SU-DHL-6 (cell line): ENCODE measurements at regions not wholly inside any gene's neighbourhood (a gene's known extent, or its start where the extent isn't known, plus 50 kb on each side); places are given as distances from the start of the nearest gene placed in this dataset.
"Not testable (repeated sequence)": the region's sequence is repeated elsewhere in the genome, so short reads cannot be mapped to it uniquely, and the experiment has no call there.

Source experiments
- H2AFZ ChIP-seq: fragments of 200-600 bp; sonication (generic); 2 replicates; pipeline ENCODE4 v1.6.1; 2014; ENCODE audit warnings: low read depth, mild to moderate bottlenecking, moderate library complexity, mixed read lengths, antibody characterized with exemption, low read length; ENCODE audit not compliant: severe bottlenecking
- H3F3A ChIP-seq: fragments of 200-600 bp; shearing (Covaris generic); 2 replicates; pipeline ENCODE4 v1.6.0; 2016; ENCODE audit warnings: antibody characterized with exemption, mild to moderate bottlenecking; ENCODE audit not compliant: insufficient read depth
- H3K27ac ChIP-seq: fragments of 200-600 bp; sonication (generic); 2 replicates; pipeline ENCODE4 v1.5.1; 2016; ENCODE audit warnings: low read depth, mild to moderate bottlenecking, low read length, moderate library complexity, mixed read lengths
- H3K27me3 ChIP-seq: fragments of 200-600 bp; sonication (generic), shearing (Covaris generic); 2 replicates; pipeline ENCODE4 v1.6.0; 2014; ENCODE audit warnings: mild to moderate bottlenecking, low read length
- H3K36me3 ChIP-seq: fragments of 200-600 bp; sonication (generic); 2 replicates; pipeline ENCODE4 v1.6.1; 2014; ENCODE audit warnings: mild to moderate bottlenecking, low read length, mixed read lengths
- H3K4me2 ChIP-seq: fragments of 300-600, 200-600 bp; shearing (Covaris generic), sonication (generic); 2 replicates; pipeline ENCODE4 v1.6.0; 2014; ENCODE audit warnings: low read length, low read depth, mild to moderate bottlenecking; ENCODE audit not compliant: poor library complexity, severe bottlenecking
- H3K4me3 ChIP-seq: fragments of 200-600 bp; sonication (generic); 2 replicates; pipeline ENCODE4 v1.5.1; 2014; ENCODE audit warnings: antibody characterized with exemption, low read length, mild to moderate bottlenecking, mixed read lengths; ENCODE audit not compliant: insufficient read depth, poor library complexity, severe bottlenecking
- H3K79me2 ChIP-seq: fragments of 200-600 bp; sonication (generic); 2 replicates; pipeline ENCODE4 v1.6.1; 2014; ENCODE audit warnings: mild to moderate bottlenecking, low read length, moderate library complexity; ENCODE audit not compliant: insufficient read depth
- H3K9ac ChIP-seq: fragments of 200-600 bp; sonication (generic); 2 replicates; pipeline ENCODE4 v1.7.0; 2014; ENCODE audit warnings: mild to moderate bottlenecking, low read length
- H3K9me2 ChIP-seq: fragments of 200-600 bp; sonication (generic); replicated peaks from 2 replicates; pipeline ENCODE4 v1.6.1; 2014; ENCODE audit warnings: low read length; ENCODE audit not compliant: insufficient read depth
- H3K9me3 ChIP-seq: fragments of 200-600 bp; sonication (generic); 2 replicates; pipeline ENCODE4 v1.6.1; 2014; ENCODE audit warnings: low read length, mixed read lengths; ENCODE audit not compliant: insufficient read depth
- H4K20me1 ChIP-seq: fragments of 200-600 bp; sonication (generic); 2 replicates; pipeline ENCODE4 v1.6.1; 2014; ENCODE audit warnings: low read depth, mild to moderate bottlenecking, antibody characterized with exemption, low read length, moderate library complexity, mixed read lengths
- CTCF ChIP-seq: fragments of 200-600 bp; sonication (generic); IDR thresholded peaks from one replicate; pipeline ENCODE4 v1.5.1; 2017; ENCODE audit warnings: antibody characterized with exemption, mild to moderate bottlenecking, low read length, moderate library complexity; ENCODE audit not compliant: insufficient read depth, poor library complexity, severe bottlenecking
- EZH2phosphoT487 ChIP-seq: fragments of 200-600 bp; sonication (generic), shearing (Covaris generic); conservative IDR thresholded peaks from 2 replicates; pipeline ENCODE4 v1.6.1; 2018; ENCODE audit warnings: mild to moderate bottlenecking, antibody characterized with exemption, low read length, moderate library complexity, mixed read lengths

GRCh38 chr7:153408360-153409335 lies 643.5 kb upstream of the DPP6 start:
- Histone ChIP-seq H3K27me3 (no peaks in the 10 kb centered on the region), H2AFZ (no peak overlapping the region), H3K4me2 (no peak overlapping the region), H3K79me2 (no peaks in the 10 kb centered on the region), H3F3A (no peaks in the 10 kb centered on the region), H4K20me1 (no peaks in the 10 kb centered on the region), H3K9ac (no peak overlapping the region), H3K4me3 (no peak overlapping the region), H3K36me3 (no peaks in the 10 kb centered on the region), H3K9me2 (no peaks in the 10 kb centered on the region), H3K27ac (no peak overlapping the region), H3K9me3 (no peaks in the 10 kb centered on the region)
- TF ChIP-seq EZH2phosphoT487 (no peak), CTCF (no peak)

GRCh38 chr7:153409567-153410342 lies 642.4 kb upstream of the DPP6 start:
- H3K9me3 ChIP-seq, H3F3A ChIP-seq, H2AFZ ChIP-seq, H3K9me2 ChIP-seq, H3K4me2 ChIP-seq, H3K79me2 ChIP-seq, H3K9ac ChIP-seq, H3K36me3 ChIP-seq, H4K20me1 ChIP-seq, H3K27ac ChIP-seq, H3K4me3 ChIP-seq, H3K27me3 ChIP-seq: not testable (repeated sequence)

GRCh38 chr7:153410997-153411642 lies 641.1 kb upstream of the DPP6 start:
- H3K4me3 ChIP-seq, H3K9ac ChIP-seq, H3K36me3 ChIP-seq, H3K9me3 ChIP-seq, H2AFZ ChIP-seq, H3K4me2 ChIP-seq, H3K79me2 ChIP-seq, H3F3A ChIP-seq, H3K9me2 ChIP-seq, H4K20me1 ChIP-seq, H3K27ac ChIP-seq, H3K27me3 ChIP-seq: not testable (repeated sequence)

- not testable (repeated sequence) for H3K9me2 ChIP-seq, H3K4me3 ChIP-seq, H4K20me1 ChIP-seq, H3K27me3 ChIP-seq, H3K4me2 ChIP-seq, H2AFZ ChIP-seq, H3K79me2 ChIP-seq, H3K9ac ChIP-seq, H3K9me3 ChIP-seq, H3K36me3 ChIP-seq, H3F3A ChIP-seq, H3K27ac ChIP-seq
Observed at GRCh38 chr7:153412114-153412823, 639.9 kb upstream of the DPP6 start.

GRCh38 chr7:153412824-153413198 lies 639.4 kb upstream of the DPP6 start:
- not testable (repeated sequence) for H3K27me3 ChIP-seq, H3K9me2 ChIP-seq, H3K27ac ChIP-seq, H3K36me3 ChIP-seq, H3F3A ChIP-seq, H2AFZ ChIP-seq, H3K9me3 ChIP-seq, H3K4me2 ChIP-seq, H3K4me3 ChIP-seq, H4K20me1 ChIP-seq, H3K9ac ChIP-seq, H3K79me2 ChIP-seq
